ENCODE measurements at regions not wholly inside any gene's neighbourhood (a gene's known extent, or its start where the extent isn't known, plus 50 kb on each side); places are given as distances from the start of the nearest gene placed in this dataset.

GRCh38 chr9:742914-743589, 98.4 kb upstream of the DMRT1 start:
- no peak for TF ChIP-seq RCOR1 (conservative IDR thresholded peaks at IDR 0.05; ENCODE audit: low read depth, low read length)
- TF ChIP-seq, protein P1, sequence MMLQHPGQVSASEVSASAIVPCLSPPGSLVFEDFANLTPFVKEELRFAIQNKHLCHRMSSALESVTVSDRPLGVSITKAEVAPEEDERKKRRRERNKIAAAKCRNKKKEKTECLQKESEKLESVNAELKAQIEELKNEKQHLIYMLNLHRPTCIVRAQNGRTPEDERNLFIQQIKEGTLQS (IDR thresholded peaks at IDR 0.05; ENCODE audit: borderline replicate concordance, extremely low read depth, low read depth, low read length), result no peak
- TF ChIP-seq POLR2A (IDR thresholded peaks at IDR 0.05; ENCODE audit: low read depth, low read length), result no peak
- TF ChIP-seq, protein P2, sequence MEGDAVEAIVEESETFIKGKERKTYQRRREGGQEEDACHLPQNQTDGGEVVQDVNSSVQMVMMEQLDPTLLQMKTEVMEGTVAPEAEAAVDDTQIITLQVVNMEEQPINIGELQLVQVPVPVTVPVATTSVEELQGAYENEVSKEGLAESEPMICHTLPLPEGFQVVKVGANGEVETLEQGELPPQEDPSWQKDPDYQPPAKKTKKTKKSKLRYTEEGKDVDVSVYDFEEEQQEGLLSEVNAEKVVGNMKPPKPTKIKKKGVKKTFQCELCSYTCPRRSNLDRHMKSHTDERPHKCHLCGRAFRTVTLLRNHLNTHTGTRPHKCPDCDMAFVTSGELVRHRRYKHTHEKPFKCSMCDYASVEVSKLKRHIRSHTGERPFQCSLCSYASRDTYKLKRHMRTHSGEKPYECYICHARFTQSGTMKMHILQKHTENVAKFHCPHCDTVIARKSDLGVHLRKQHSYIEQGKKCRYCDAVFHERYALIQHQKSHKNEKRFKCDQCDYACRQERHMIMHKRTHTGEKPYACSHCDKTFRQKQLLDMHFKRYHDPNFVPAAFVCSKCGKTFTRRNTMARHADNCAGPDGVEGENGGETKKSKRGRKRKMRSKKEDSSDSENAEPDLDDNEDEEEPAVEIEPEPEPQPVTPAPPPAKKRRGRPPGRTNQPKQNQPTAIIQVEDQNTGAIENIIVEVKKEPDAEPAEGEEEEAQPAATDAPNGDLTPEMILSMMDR (IDR thresholded peaks at IDR 0.05 in 2 of 3, conservative IDR thresholded peaks at IDR 0.05 in 1 of 3; ENCODE audit: control insufficient read depth in 2 of 3, extremely low read depth in 1 of 3, insufficient read depth in 1 of 3, low read depth in 3 of 3, low read length in 3 of 3), result no peak
- no peak for TF ChIP-seq POLR2AphosphoS5 (IDR thresholded peaks at IDR 0.05; ENCODE audit: low read length)
- TF ChIP-seq SIX5 (IDR thresholded peaks at IDR 0.05; ENCODE audit: low read depth, low read length, severe bottlenecking), result no peak
- no peak for TF ChIP-seq SP1 (IDR thresholded peaks at IDR 0.05; ENCODE audit: low read depth, low read length)

Data from GM12878 (cell line).